ENCODE measurements at regions not wholly inside any gene's neighbourhood (a gene's known extent, or its start where the extent isn't known, plus 50 kb on each side); places are given as distances from the start of the nearest gene placed in this dataset.

GRCh38 chr4:130288576-130288975 is 1192.6 kb downstream of the C4orf33 start:
- TF ChIP-seq ZNF565 (CRISPR knock-in tag; conservative IDR thresholded peaks at IDR 0.05; ENCODE audit: low read depth), result no peak
- TF ChIP-seq ESRRG (CRISPR knock-in tag; IDR thresholded peaks at IDR 0.05), result no peak
- TF ChIP-seq ZNF70 (CRISPR knock-in tag; IDR thresholded peaks at IDR 0.05), result no peak
- TF ChIP-seq RARB (CRISPR knock-in tag; IDR thresholded peaks at IDR 0.05), result no peak
- TF ChIP-seq ZFP3 (CRISPR knock-in tag; IDR thresholded peaks at IDR 0.05), result no peak
- no peak for TF ChIP-seq SNAI2 (CRISPR knock-in tag; IDR thresholded peaks at IDR 0.05)
- TF ChIP-seq BACH2 (CRISPR knock-in tag; IDR thresholded peaks at IDR 0.05; ENCODE audit: borderline replicate concordance), result no peak
- TF ChIP-seq ZFP30 (CRISPR knock-in tag; IDR thresholded peaks at IDR 0.05), result no peak
- TF ChIP-seq PPARA (CRISPR knock-in tag; IDR thresholded peaks at IDR 0.05; ENCODE audit: borderline replicate concordance), result no peak
- TF ChIP-seq TCF4 (CRISPR knock-in tag; IDR thresholded peaks at IDR 0.05; ENCODE audit: borderline replicate concordance), result no peak
- TF ChIP-seq GLIS3 (CRISPR knock-in tag; IDR thresholded peaks at IDR 0.05), result no peak
- no peak for TF ChIP-seq ARNTL (CRISPR knock-in tag; IDR thresholded peaks at IDR 0.05; ENCODE audit: borderline replicate concordance, low read depth)
- TF ChIP-seq CREB5 (CRISPR knock-in tag; IDR thresholded peaks at IDR 0.05; ENCODE audit: low read depth), result no peak
- ATAC-seq, result no peak

GRCh38 chr4:130293692-130294091 is 1197.7 kb downstream of the C4orf33 start:
- TF ChIP-seq SNAI2 (CRISPR knock-in tag; IDR thresholded peaks at IDR 0.05) (no peak), ESRRG (CRISPR knock-in tag; IDR thresholded peaks at IDR 0.05) (no peak), ZFP30 (CRISPR knock-in tag; IDR thresholded peaks at IDR 0.05) (no peak), ZFP3 (CRISPR knock-in tag; IDR thresholded peaks at IDR 0.05) (no peak)
- no peak for ATAC-seq

GRCh38 chr4:130296448-130296847 is 1200.5 kb downstream of the C4orf33 start:
- no peak for ATAC-seq

GRCh38 chr4:130306566-130306965 is 1210.6 kb downstream of the C4orf33 start:
- TF ChIP-seq TCF4 (CRISPR knock-in tag; IDR thresholded peaks at IDR 0.05; ENCODE audit: borderline replicate concordance), result no peak
- no peak for TF ChIP-seq CSRNP3 (CRISPR knock-in tag; IDR thresholded peaks at IDR 0.05)
- TF ChIP-seq ZNF70 (CRISPR knock-in tag; IDR thresholded peaks at IDR 0.05), result no peak
- no peak for TF ChIP-seq ZFP3 (CRISPR knock-in tag; IDR thresholded peaks at IDR 0.05)
- no peak for TF ChIP-seq ZC3H10 (CRISPR knock-in tag; IDR thresholded peaks at IDR 0.05)
- no peak for TF ChIP-seq ISL1 (CRISPR knock-in tag; IDR thresholded peaks at IDR 0.05)
- no peak for TF ChIP-seq PPARA (CRISPR knock-in tag; IDR thresholded peaks at IDR 0.05; ENCODE audit: borderline replicate concordance)
- no peak for TF ChIP-seq CSDC2 (CRISPR knock-in tag; IDR thresholded peaks at IDR 0.05)
- no peak for TF ChIP-seq SNAI2 (CRISPR knock-in tag; IDR thresholded peaks at IDR 0.05)
- no peak for TF ChIP-seq POU6F1 (CRISPR knock-in tag; IDR thresholded peaks at IDR 0.05; ENCODE audit: borderline replicate concordance, low read depth)
- TF ChIP-seq GLIS3 (CRISPR knock-in tag; IDR thresholded peaks at IDR 0.05), result no peak
- TF ChIP-seq ARNTL (CRISPR knock-in tag; IDR thresholded peaks at IDR 0.05; ENCODE audit: borderline replicate concordance, low read depth), result no peak
- no peak for TF ChIP-seq ESRRG (CRISPR knock-in tag; IDR thresholded peaks at IDR 0.05)
- no peak for TF ChIP-seq TSHZ2 (CRISPR knock-in tag; IDR thresholded peaks at IDR 0.05)
- TF ChIP-seq CREB5 (CRISPR knock-in tag; IDR thresholded peaks at IDR 0.05; ENCODE audit: low read depth), result no peak
- TF ChIP-seq OSR1 (CRISPR knock-in tag; IDR thresholded peaks at IDR 0.05), result no peak

More at GRCh38 chr4:130296448-130296847, 1200.5 kb downstream of the C4orf33 start:
- no peak for TF ChIP-seq RARB (CRISPR knock-in tag; IDR thresholded peaks at IDR 0.05)

More at GRCh38 chr4:130306566-130306965, 1210.6 kb downstream of the C4orf33 start:
- ATAC-seq, result no peak
